GM12865 (cell line): ENCODE measurements at regions not wholly inside any gene's neighbourhood (a gene's known extent, or its start where the extent isn't known, plus 50 kb on each side); places are given as distances from the start of the nearest gene placed in this dataset.

Experiments
- DNase-seq: peaks from one replicate; pipeline ENCODE4 v3.0.0; 2010; ENCODE audit warnings: low read depth
- H3K4me3 ChIP-seq: 2 replicates; pipeline ENCODE4 v1.5.1; 2011; ENCODE audit warnings: mild to moderate bottlenecking, low read depth, low read length, control low read depth
- CTCF ChIP-seq: IDR thresholded peaks from 2 replicates; pipeline ENCODE4 v1.5.1; 2011; ENCODE audit warnings: low read length, control low read depth, low read depth, inconsistent platforms; ENCODE audit not compliant: insufficient read depth; ENCODE audit errors: missing control alignments

- no peak for TF ChIP-seq CTCF
- no peak for DNase-seq
- H3K4me3 ChIP-seq = no peak overlapping the region
Measured at GRCh38 chr16:73237601-73238000, 189.7 kb upstream of the ZFHX3 start.

- no peak for TF ChIP-seq CTCF
- DNase-seq = no peak
- H3K4me3 ChIP-seq = no peak overlapping the region
Measured at GRCh38 chr16:73234496-73234895, 186.6 kb upstream of the ZFHX3 start.

GRCh38 chr16:73233846-73234424 is 186.0 kb upstream of the ZFHX3 start:
- H3K4me3 ChIP-seq = no peak overlapping the region
- no peak for TF ChIP-seq CTCF
- DNase-seq = no peak

- no peak for TF ChIP-seq CTCF
- H3K4me3 ChIP-seq = no peak overlapping the region
- DNase-seq = no peak
Measured at GRCh38 chr16:73233329-73233765, 185.4 kb upstream of the ZFHX3 start.

- no peak overlapping the region for H3K4me3 ChIP-seq
- no peak for TF ChIP-seq CTCF
- no peak for DNase-seq
Measured at GRCh38 chr16:73232555-73233328, 184.8 kb upstream of the ZFHX3 start.

GRCh38 chr16:73231944-73232554 is 184.1 kb upstream of the ZFHX3 start:
- DNase-seq = no peak
- H3K4me3 ChIP-seq = no peak overlapping the region
- no peak for TF ChIP-seq CTCF
